Endothelial cell of umbilical vein (primary cell): ENCODE measurements at regions not wholly inside any gene's neighbourhood (a gene's known extent, or its start where the extent isn't known, plus 50 kb on each side); places are given as distances from the start of the nearest gene placed in this dataset.

Experiments used
- BruUV-seq: library from RNA; stranded (reverse); fragments of 400-500 nt; replicated peaks from 2 replicates; lab custom pipeline; 2021; lab: Mats Ljungman, UMichigan
- CTCF ChIA-PET: fragments of 300-600, 350-600 bp; sonication (Branson Sonifier 250); formaldehyde crosslinking; loops from one replicate; lab custom pipeline; 2021; ENCODE audit warnings: antibody characterized with exemption, inconsistent platforms; lab: Charles Lee
- POLR2A ChIA-PET: fragments of 300-600, 350-600 bp; sonication (Branson Sonifier 250); formaldehyde crosslinking; loops from one replicate; lab custom pipeline; 2021; ENCODE audit warnings: antibody characterized with exemption, inconsistent platforms; lab: Charles Lee
- DNase-seq: peaks from one replicate; pipeline ENCODE4 v3.0.0-alpha.2; 2011; ENCODE audit warnings: low read depth, low spot score
- FAIRE-seq: peaks from 2 replicates; lab custom pipeline; 2011; peaks lifted over from hg19 to GRCh38; lab: Jason Lieb, UNC
- H2AFZ ChIP-seq: 2 replicates; pipeline ENCODE4 v1.6.0; 2012; ENCODE audit warnings: low read depth, low read length, control low read depth, inconsistent platforms
- H3K27ac ChIP-seq: 2 replicates; pipeline ENCODE4 v1.5.1; 2011; ENCODE audit warnings: low read depth, mild to moderate bottlenecking, control low read depth, low read length, moderate library complexity; ENCODE audit not compliant: insufficient read depth
- H3K27me3 ChIP-seq, 2 experiments: 2 replicates each; pipeline versions ENCODE4 v1.6.0 to v1.6.1; 2011; ENCODE audit warnings: low read length in 2 of 2, mixed read lengths in 1 of 2; ENCODE audit not compliant: control insufficient read depth in 2 of 2, insufficient read depth in 2 of 2
- H3K36me3 ChIP-seq, 2 experiments: 2 replicates in 1 of 2; 3 replicates in 1 of 2; pipeline ENCODE4 v1.5.1; 2011; ENCODE audit warnings: low read length in 2 of 2, mild to moderate bottlenecking in 1 of 2, moderate library complexity in 1 of 2; ENCODE audit not compliant: control insufficient read depth in 2 of 2, insufficient read depth in 2 of 2; ENCODE audit errors: extremely low read depth in 1 of 2
- H3K4me1 ChIP-seq: 3 replicates; pipeline ENCODE4 v1.5.1; 2011; ENCODE audit warnings: mild to moderate bottlenecking, low read length; ENCODE audit not compliant: control insufficient read depth, insufficient read depth; ENCODE audit errors: extremely low read depth
- H3K4me2 ChIP-seq: 2 replicates; pipeline ENCODE4 v1.6.1; 2011; ENCODE audit warnings: low read length, control low read depth, mixed read lengths; ENCODE audit not compliant: insufficient read depth
- H3K4me3 ChIP-seq, 3 experiments: fragments of 200-600 bp in 1 of 3; sonication (generic), shearing (Covaris generic) in 1 of 3; replicated peaks in 1 of 3; 2 replicates each; pipeline ENCODE4 v1.5.1; 2011 to 2016; ENCODE audit warnings: control low read depth in 3 of 3, low read length in 3 of 3, mild to moderate bottlenecking in 2 of 3, inconsistent platforms in 1 of 3, low read depth in 1 of 3, moderate library complexity in 1 of 3; ENCODE audit not compliant: insufficient read depth in 1 of 3
- H3K79me2 ChIP-seq: 2 replicates; pipeline ENCODE4 v1.6.0; 2012; ENCODE audit warnings: low read length, inconsistent platforms; ENCODE audit not compliant: control insufficient read depth, insufficient read depth
- H3K9ac ChIP-seq: replicated peaks from 2 replicates; pipeline ENCODE3; 2011; ENCODE audit warnings: low read length, control low read depth; ENCODE audit not compliant: insufficient read depth; ENCODE audit errors: extremely low read depth
- H3K9me1 ChIP-seq: replicated peaks from 3 replicates; pipeline ENCODE4 v1.6.0; 2011; ENCODE audit warnings: mild to moderate bottlenecking, low read length; ENCODE audit not compliant: control insufficient read depth, insufficient read depth; ENCODE audit errors: extremely low read depth
- H3K9me3 ChIP-seq: replicated peaks from 2 replicates; pipeline ENCODE4 v1.5.1; 2012; ENCODE audit warnings: low read length, inconsistent platforms; ENCODE audit not compliant: control insufficient read depth, insufficient read depth
- H4K20me1 ChIP-seq: replicated peaks from 2 replicates; pipeline ENCODE3; 2011; ENCODE audit warnings: mild to moderate bottlenecking, low read length; ENCODE audit not compliant: control insufficient read depth, insufficient read depth; ENCODE audit errors: extremely low read depth
- EZH2 ChIP-seq: IDR thresholded peaks from 2 replicates; pipeline ENCODE4 v1.6.1; 2012; ENCODE audit warnings: borderline replicate concordance, low read depth, mild to moderate bottlenecking, moderate library complexity, low read length, inconsistent platforms; ENCODE audit not compliant: severe bottlenecking
- FOS ChIP-seq: IDR thresholded peaks from 2 replicates; pipeline ENCODE4 v1.6.1; 2011; ENCODE audit warnings: mild to moderate bottlenecking, low read length, moderate library complexity, borderline replicate concordance; ENCODE audit not compliant: insufficient read depth
- GATA2 ChIP-seq: IDR thresholded peaks from 2 replicates; pipeline ENCODE4 v1.7.0; 2011; ENCODE audit warnings: low read depth, mild to moderate bottlenecking, moderate library complexity, mixed read lengths, low read length; ENCODE audit not compliant: insufficient read length, insufficient read depth
- JUN ChIP-seq: IDR thresholded peaks from 2 replicates; pipeline ENCODE4 v1.6.1; 2011; ENCODE audit warnings: borderline replicate concordance, low read depth; ENCODE audit not compliant: insufficient read length, insufficient read depth
- MAX ChIP-seq: IDR thresholded peaks from 2 replicates; pipeline ENCODE4 v1.6.1; 2011; ENCODE audit not compliant: insufficient read depth, insufficient read length
- MYC ChIP-seq: IDR thresholded peaks from one replicate; pipeline ENCODE4 v1.6.1; 2011; ENCODE audit warnings: mild to moderate bottlenecking, low read depth, low read length
- POLR2A ChIP-seq: IDR thresholded peaks from 2 replicates; pipeline ENCODE4 v1.6.1; 2012; ENCODE audit warnings: low read depth, mild to moderate bottlenecking, control low read depth, low read length
- POLR2AphosphoS5 ChIP-seq: IDR thresholded peaks from 2 replicates; pipeline ENCODE4 v1.6.1; 2012; ENCODE audit warnings: low read depth, mild to moderate bottlenecking, control low read depth, low read length, moderate library complexity; ENCODE audit not compliant: insufficient read depth
- dilution Hi-C: fragments of 300-500 bp; cut with MboI; formaldehyde crosslinking; loops from one replicate; pipeline ENCODE4 v1.15.0; 2019; ENCODE audit warnings: low sequenced_read_pairs; ENCODE audit not compliant: extremely low pct_ligation_motif_present
- intact Hi-C: fragments of 100-400 bp; cut with micrococcal nuclease; formaldehyde crosslinking; loops from one replicate; pipeline ENCODE4 v1.10.0; 2022
- TF ChIP-seq, protein P1 (sequence below), 2 donors: IDR thresholded peaks; 1 replicate in 1 of 2; 2 replicates in 1 of 2; pipeline ENCODE4 v1.5.1; 2011; ENCODE audit warnings: low read length in 2 of 2, mild to moderate bottlenecking in 2 of 2, moderate library complexity in 2 of 2, control low read depth in 1 of 2, inconsistent platforms in 1 of 2, low read depth in 1 of 2; ENCODE audit not compliant: insufficient read depth in 1 of 2; ENCODE audit errors: extremely low read depth in 1 of 2

DNA sequence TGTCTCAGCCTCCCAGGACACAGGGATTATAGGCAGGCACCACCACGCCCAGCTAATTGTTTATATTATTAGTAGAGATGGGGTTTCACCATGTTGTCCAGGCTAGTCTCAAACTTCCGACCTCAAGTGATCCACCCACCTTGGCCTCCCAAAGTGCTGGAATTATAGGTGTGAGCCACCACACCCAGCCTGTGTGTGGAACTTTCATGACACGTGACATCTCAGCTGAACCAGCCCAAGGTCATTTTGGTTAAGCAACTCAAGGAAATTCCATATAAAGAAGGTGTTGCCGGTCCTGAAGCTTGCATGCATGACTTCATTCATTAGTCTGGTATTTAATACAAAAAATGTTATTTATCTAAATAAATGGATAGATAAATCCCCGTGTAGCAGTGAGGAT lies 145.5 kb downstream of the AXIN2 start:
- FAIRE-seq (no peak), DNase-seq (no peak)
- Histone ChIP-seq H3K27ac (no peak overlapping the region), H3K9ac (no peak overlapping the region), H3K79me2 (no peaks in the 10 kb centered on the region), H3K27me3 (peaks cover 0 to 3% of the 10 kb centered on the region in 2 experiments), H3K9me1 (no peaks in the 10 kb centered on the region), H4K20me1 (no peaks in the 10 kb centered on the region), H3K4me1 (no peaks in the 10 kb centered on the region), H3K4me2 (no peak overlapping the region), H2AFZ (no peak overlapping the region), H3K36me3 (no peaks in the 10 kb centered on the region), H3K9me3 (no peaks in the 10 kb centered on the region), H3K4me3 (no peak overlapping the region)
- intact Hi-C loops (no loop called here), dilution Hi-C loops (no loop called here)
- no TSS peak for BruUV-seq
- ChIA-PET CTCF (interaction anchor here (0.6 kb wide), 1 partner anchor 205 kb away, joined by 3 read pairs; no protein-coding TSS in a partner anchor), POLR2A (no interaction called here)
- TF ChIP-seq JUN (no peak), POLR2AphosphoS5 (no peak), GATA2 (no peak), MYC (no peak), MAX (no peak), EZH2 (no peak), POLR2A (no peak), FOS (no peak)
- TF ChIP-seq, protein P1, sequence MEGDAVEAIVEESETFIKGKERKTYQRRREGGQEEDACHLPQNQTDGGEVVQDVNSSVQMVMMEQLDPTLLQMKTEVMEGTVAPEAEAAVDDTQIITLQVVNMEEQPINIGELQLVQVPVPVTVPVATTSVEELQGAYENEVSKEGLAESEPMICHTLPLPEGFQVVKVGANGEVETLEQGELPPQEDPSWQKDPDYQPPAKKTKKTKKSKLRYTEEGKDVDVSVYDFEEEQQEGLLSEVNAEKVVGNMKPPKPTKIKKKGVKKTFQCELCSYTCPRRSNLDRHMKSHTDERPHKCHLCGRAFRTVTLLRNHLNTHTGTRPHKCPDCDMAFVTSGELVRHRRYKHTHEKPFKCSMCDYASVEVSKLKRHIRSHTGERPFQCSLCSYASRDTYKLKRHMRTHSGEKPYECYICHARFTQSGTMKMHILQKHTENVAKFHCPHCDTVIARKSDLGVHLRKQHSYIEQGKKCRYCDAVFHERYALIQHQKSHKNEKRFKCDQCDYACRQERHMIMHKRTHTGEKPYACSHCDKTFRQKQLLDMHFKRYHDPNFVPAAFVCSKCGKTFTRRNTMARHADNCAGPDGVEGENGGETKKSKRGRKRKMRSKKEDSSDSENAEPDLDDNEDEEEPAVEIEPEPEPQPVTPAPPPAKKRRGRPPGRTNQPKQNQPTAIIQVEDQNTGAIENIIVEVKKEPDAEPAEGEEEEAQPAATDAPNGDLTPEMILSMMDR (IDR thresholded peaks at IDR 0.05; ENCODE audit: extremely low read depth in 1 of 2, insufficient read depth in 1 of 2, low read depth in 1 of 2, low read length in 2 of 2) = no peak
